Natural killer cell treated with Interleukin-12 subunit alpha and Interleukin-12 subunit beta and Interleukin-15 and Interleukin-18, amount 100 ng/mL, for 72 hours (primary cell): ENCODE measurements at regions not wholly inside any gene's neighbourhood (a gene's known extent, or its start where the extent isn't known, plus 50 kb on each side); places are given as distances from the start of the nearest gene placed in this dataset.
"Not testable (repeated sequence)": the region's sequence is repeated elsewhere in the genome, so short reads cannot be mapped to it uniquely, and the experiment has no call there.

Experiments used
- ATAC-seq, 2 donors: fragments of 150-1000 bp; cut with Tn5 transposase in 1 of 2; sonication (Bioruptor Pico), chemical (Tn5 transposase) in 1 of 2; 2 replicates each; pipeline ENCODE4 v1.10.0; 2021
- DNase-seq: peaks from one replicate; pipeline ENCODE4 v3.0.0; 2022; ENCODE audit warnings: low spot score
- H3K27ac Mint-ChIP-seq, 2 donors: 1 replicate in 1 of 2; 2 replicates in 1 of 2; pipeline ENCODE4 v1.8.0; 2022; ENCODE audit warnings: mixed read lengths in 2 of 2, mild to moderate bottlenecking in 1 of 2, moderate library complexity in 1 of 2
- H3K27me3 Mint-ChIP-seq, 2 donors: 1 replicate in 1 of 2; 2 replicates in 1 of 2; pipeline ENCODE4 v1.8.0; 2022; ENCODE audit warnings: mixed read lengths in 2 of 2
- H3K36me3 Mint-ChIP-seq: one replicate; pipeline ENCODE4 v1.8.0; 2022; ENCODE audit warnings: mixed read lengths
- H3K4me1 Mint-ChIP-seq, 2 donors: 1 replicate in 1 of 2; 2 replicates in 1 of 2; pipeline ENCODE4 v1.8.0; 2022; ENCODE audit warnings: low read depth in 2 of 2, mixed read lengths in 2 of 2, mild to moderate bottlenecking in 1 of 2
- H3K4me3 Mint-ChIP-seq: one replicate; pipeline ENCODE4 v1.8.0; 2022; ENCODE audit warnings: mixed read lengths
- H3K9me3 Mint-ChIP-seq: 2 replicates; pipeline ENCODE4 v1.8.0; 2022; ENCODE audit warnings: mixed read lengths

GRCh38 chr15:49731187-49732099 lies 110.6 kb downstream of the DTWD1 start:
- Mint-ChIP-seq H3K27ac (no peak overlapping the region), H3K4me1 (no peaks in the 10 kb centered on the region), H3K9me3 (peaks cover 2% of the 10 kb centered on the region), H3K4me3 (no peak overlapping the region), H3K36me3 (peaks cover 2% of the 10 kb centered on the region), H3K27me3 (peaks cover 0 to 3% of the 10 kb centered on the region in 2 donors)
- ATAC-seq (peak in 1 of 2 donors; percentile 28), DNase-seq (no peak)

- DNase-seq, H3K27ac Mint-ChIP-seq, ATAC-seq, H3K4me1 Mint-ChIP-seq, H3K9me3 Mint-ChIP-seq, H3K4me3 Mint-ChIP-seq, H3K36me3 Mint-ChIP-seq, H3K27me3 Mint-ChIP-seq: not testable (repeated sequence)
Observed at GRCh38 chr15:49732109-49732508, 111.3 kb downstream of the DTWD1 start.

- not testable (repeated sequence) for H3K4me3 Mint-ChIP-seq, H3K4me1 Mint-ChIP-seq, H3K27ac Mint-ChIP-seq, H3K9me3 Mint-ChIP-seq, H3K36me3 Mint-ChIP-seq, DNase-seq, ATAC-seq
- peaks cover 10 to 11% of the 10 kb centered on the region in 2 donors for H3K27me3 Mint-ChIP-seq
Observed at GRCh38 chr15:49734089-49734488, 113.2 kb downstream of the DTWD1 start.

DNA sequence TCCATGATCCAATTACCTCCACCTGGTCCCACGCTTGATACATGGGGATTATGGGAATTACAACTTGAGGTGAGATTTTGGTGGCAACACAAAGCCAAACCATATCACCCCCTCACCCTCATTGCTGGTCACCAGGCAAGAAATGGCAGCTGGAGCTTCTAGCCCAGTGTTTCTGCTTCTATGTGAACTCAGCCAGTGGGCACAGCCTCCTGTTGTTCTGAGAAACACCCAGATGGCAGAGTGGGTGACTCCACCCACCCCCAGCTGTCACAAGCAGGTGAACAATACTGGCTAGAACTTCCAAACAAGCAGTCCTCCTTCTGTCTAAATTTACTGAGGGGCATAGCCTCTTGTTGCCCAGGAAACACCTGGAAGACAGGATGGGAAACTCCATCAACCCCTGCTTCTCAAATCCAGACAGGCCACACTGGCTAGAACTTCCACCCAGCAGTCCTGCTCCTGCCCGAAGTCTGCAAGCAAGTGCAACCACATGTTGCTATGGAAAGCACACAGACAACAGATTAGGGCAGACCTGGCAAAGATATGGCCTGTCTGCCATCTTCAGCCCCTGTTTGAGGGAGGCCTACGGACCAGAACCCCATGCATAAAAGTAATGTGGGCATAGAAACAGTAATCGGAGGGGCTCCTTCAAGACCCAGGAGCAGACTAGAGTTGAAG lies 114.1 kb downstream of the DTWD1 start:
- H3K4me1 Mint-ChIP-seq, result no peaks in the 10 kb centered on the region
- peaks cover 10 to 11% of the 10 kb centered on the region in 2 donors for H3K27me3 Mint-ChIP-seq
- H3K27ac Mint-ChIP-seq, result no peak overlapping the region
- peaks cover 4% of the 10 kb centered on the region for H3K9me3 Mint-ChIP-seq
- no peaks in the 10 kb centered on the region for H3K36me3 Mint-ChIP-seq
- ATAC-seq (no peak), DNase-seq (no peak)
- H3K4me3 Mint-ChIP-seq, result no peak overlapping the region

GRCh38 chr15:49737127-49737526 lies 116.3 kb downstream of the DTWD1 start:
- ATAC-seq (no peak), DNase-seq (no peak)
- peaks cover 10 to 11% of the 10 kb centered on the region in 2 donors for H3K27me3 Mint-ChIP-seq
- H3K9me3 Mint-ChIP-seq, result peaks cover 4% of the 10 kb centered on the region
- H3K4me3 Mint-ChIP-seq, result no peak overlapping the region
- no peak overlapping the region for H3K27ac Mint-ChIP-seq
- H3K36me3 Mint-ChIP-seq, result no peaks in the 10 kb centered on the region
- no peaks in the 10 kb centered on the region for H3K4me1 Mint-ChIP-seq

- Mint-ChIP-seq H3K36me3 (no peaks in the 10 kb centered on the region), H3K9me3 (peaks cover under 1% of the 10 kb centered on the region), H3K4me3 (no peak overlapping the region), H3K4me1 (no peaks in the 10 kb centered on the region), H3K27me3 (peaks cover 8 to 19% of the 10 kb centered on the region in 2 donors), H3K27ac (no peak overlapping the region)
- ATAC-seq (peak in 1 of 2 donors; percentile 45), DNase-seq (no peak)
Observed at GRCh38 chr15:49741712-49742111, 120.9 kb downstream of the DTWD1 start.

GRCh38 chr15:49742381-49742780 lies 121.5 kb downstream of the DTWD1 start:
- ATAC-seq (no peak), DNase-seq (no peak)
- Mint-ChIP-seq H3K9me3 (no peaks in the 10 kb centered on the region), H3K36me3 (no peaks in the 10 kb centered on the region), H3K27me3 (peaks cover 8 to 16% of the 10 kb centered on the region in 2 donors), H3K4me1 (no peaks in the 10 kb centered on the region), H3K27ac (no peak overlapping the region), H3K4me3 (no peak overlapping the region)

GRCh38 chr15:49747340-49747739 lies 126.5 kb downstream of the DTWD1 start:
- Mint-ChIP-seq H3K4me1 (no peaks in the 10 kb centered on the region), H3K4me3 (no peak overlapping the region), H3K27me3 (peaks cover 7 to 21% of the 10 kb centered on the region in 2 donors), H3K9me3 (no peaks in the 10 kb centered on the region), H3K36me3 (no peaks in the 10 kb centered on the region), H3K27ac (no peak overlapping the region)
- ATAC-seq (no peak), DNase-seq (no peak)

DNA sequence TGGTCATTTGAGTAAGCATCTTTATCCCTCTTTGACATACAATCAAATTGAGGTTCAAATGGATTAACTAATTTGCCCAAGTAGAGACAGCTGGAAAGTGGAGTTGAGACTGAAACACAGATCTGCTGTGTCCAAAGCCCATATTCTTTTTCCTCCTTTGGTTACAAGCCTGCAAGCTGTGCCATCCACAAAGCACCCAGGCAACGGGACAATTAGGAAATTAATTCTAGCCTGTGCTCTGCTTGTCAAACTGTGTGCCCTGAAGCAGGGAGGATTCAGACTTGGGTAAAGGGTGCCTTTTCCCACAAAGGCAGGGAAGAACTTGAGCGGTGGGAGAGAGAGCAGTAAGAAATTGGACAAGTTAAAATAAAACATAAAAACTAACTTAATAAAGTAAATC lies 127.9 kb downstream of the DTWD1 start:
- Mint-ChIP-seq H3K9me3 (no peaks in the 10 kb centered on the region), H3K27ac (no peak overlapping the region), H3K36me3 (no peaks in the 10 kb centered on the region), H3K4me3 (no peak overlapping the region), H3K27me3 (peaks cover 7 to 16% of the 10 kb centered on the region in 2 donors), H3K4me1 (no peaks in the 10 kb centered on the region)
- DNase-seq (no peak), ATAC-seq (no peak)

GRCh38 chr15:49750553-49750952 lies 129.7 kb downstream of the DTWD1 start:
- ATAC-seq (no peak), DNase-seq (no peak)
- H3K9me3 Mint-ChIP-seq, result no peaks in the 10 kb centered on the region
- no peak overlapping the region for H3K4me3 Mint-ChIP-seq
- peaks cover 4 to 13% of the 10 kb centered on the region in 2 donors for H3K27me3 Mint-ChIP-seq
- no peaks in the 10 kb centered on the region for H3K4me1 Mint-ChIP-seq
- no peak overlapping the region for H3K27ac Mint-ChIP-seq
- H3K36me3 Mint-ChIP-seq, result no peaks in the 10 kb centered on the region

DNA sequence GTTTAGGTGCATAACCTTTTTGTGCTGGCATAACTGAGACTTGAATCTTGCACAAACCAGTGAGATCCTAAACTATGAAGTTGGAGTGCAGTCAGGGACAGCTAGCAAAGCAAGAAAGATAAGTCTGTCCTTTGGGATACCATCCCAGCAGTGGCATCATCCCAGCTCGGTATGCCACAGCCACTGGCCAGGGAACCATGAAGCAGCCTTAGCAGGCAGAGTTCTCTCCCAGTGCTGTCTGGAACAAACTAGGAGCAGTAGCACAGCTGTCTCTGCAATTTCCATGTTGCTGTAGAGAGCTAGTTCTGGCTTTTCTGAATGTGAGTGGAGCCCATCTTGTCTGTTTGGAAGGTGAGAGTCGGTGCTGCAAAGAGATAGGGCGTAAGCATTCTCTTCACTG lies 130.3 kb downstream of the DTWD1 start:
- no peak overlapping the region for H3K4me3 Mint-ChIP-seq
- ATAC-seq, result no peak
- peaks cover 4 to 13% of the 10 kb centered on the region in 2 donors for H3K27me3 Mint-ChIP-seq
- no peak for DNase-seq
- H3K36me3 Mint-ChIP-seq, result no peaks in the 10 kb centered on the region
- no peaks in the 10 kb centered on the region for H3K4me1 Mint-ChIP-seq
- H3K9me3 Mint-ChIP-seq, result no peaks in the 10 kb centered on the region
- H3K27ac Mint-ChIP-seq, result no peak overlapping the region

- H3K27ac Mint-ChIP-seq, result no peak overlapping the region
- H3K36me3 Mint-ChIP-seq, result no peaks in the 10 kb centered on the region
- H3K4me3 Mint-ChIP-seq, result no peak overlapping the region
- ATAC-seq (no peak), DNase-seq (no peak)
- no peaks in the 10 kb centered on the region for H3K9me3 Mint-ChIP-seq
- H3K4me1 Mint-ChIP-seq, result no peaks in the 10 kb centered on the region
- peaks cover 4 to 13% of the 10 kb centered on the region in 2 donors for H3K27me3 Mint-ChIP-seq
Observed at GRCh38 chr15:49751751-49752150, 130.9 kb downstream of the DTWD1 start.

GRCh38 chr15:49752517-49752916 lies 131.7 kb downstream of the DTWD1 start:
- no peak for DNase-seq
- Mint-ChIP-seq H3K27ac (no peak overlapping the region), H3K36me3 (no peaks in the 10 kb centered on the region), H3K4me3 (no peak overlapping the region), H3K4me1 (no peaks in the 10 kb centered on the region), H3K27me3 (peaks cover 2 to 10% of the 10 kb centered on the region in 2 donors), H3K9me3 (no peaks in the 10 kb centered on the region)
- no peak for ATAC-seq

DNA sequence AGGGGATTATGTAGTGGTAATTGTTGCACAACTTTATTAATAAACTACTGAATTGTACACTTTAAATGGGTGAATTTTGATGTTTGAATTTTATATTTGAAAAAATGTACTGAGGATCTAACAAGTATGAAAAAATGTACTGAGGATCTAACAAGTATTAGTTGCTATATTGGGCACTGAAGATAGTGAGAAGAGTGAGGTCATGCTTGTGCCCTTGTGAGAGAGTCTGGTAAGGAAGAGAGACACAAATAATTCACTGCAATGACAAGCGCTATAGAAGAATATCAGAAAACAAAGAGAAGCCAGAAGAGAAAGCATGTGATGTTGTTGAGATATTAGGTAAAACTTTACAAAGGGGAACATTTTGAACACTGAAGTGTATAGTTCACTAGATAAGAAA lies 137.6 kb downstream of the DTWD1 start:
- ATAC-seq, result no peak

More for the DNA sequence above, 137.6 kb downstream of the DTWD1 start:
- no peak for DNase-seq
- H3K36me3 Mint-ChIP-seq, result peaks cover 36% of the 10 kb centered on the region
- H3K27me3 Mint-ChIP-seq, result peaks cover 2 to 10% of the 10 kb centered on the region in 2 donors
- H3K4me1 Mint-ChIP-seq, result no peaks in the 10 kb centered on the region
- no peak overlapping the region for H3K27ac Mint-ChIP-seq
- peaks cover 5% of the 10 kb centered on the region for H3K9me3 Mint-ChIP-seq
- H3K4me3 Mint-ChIP-seq, result no peak overlapping the region
